NCI-H524 (cell line): ENCODE measurements at regions not wholly inside any gene's neighbourhood (a gene's known extent, or its start where the extent isn't known, plus 50 kb on each side); places are given as distances from the start of the nearest gene placed in this dataset.
"Not testable (repeated sequence)": the region's sequence is repeated elsewhere in the genome, so short reads cannot be mapped to it uniquely, and the experiment has no call there.

Source experiments
- DNase-seq, 2 experiments: peaks; one replicate each; lab custom pipeline; 2025; lab: John Stamatoyannopoulos, UW

- peak; percentile 44 to 67 for DNase-seq
These were observed 69.8 kb downstream of the RMI2 start for GRCh38 chr16:11414815-11415775.

DNA sequence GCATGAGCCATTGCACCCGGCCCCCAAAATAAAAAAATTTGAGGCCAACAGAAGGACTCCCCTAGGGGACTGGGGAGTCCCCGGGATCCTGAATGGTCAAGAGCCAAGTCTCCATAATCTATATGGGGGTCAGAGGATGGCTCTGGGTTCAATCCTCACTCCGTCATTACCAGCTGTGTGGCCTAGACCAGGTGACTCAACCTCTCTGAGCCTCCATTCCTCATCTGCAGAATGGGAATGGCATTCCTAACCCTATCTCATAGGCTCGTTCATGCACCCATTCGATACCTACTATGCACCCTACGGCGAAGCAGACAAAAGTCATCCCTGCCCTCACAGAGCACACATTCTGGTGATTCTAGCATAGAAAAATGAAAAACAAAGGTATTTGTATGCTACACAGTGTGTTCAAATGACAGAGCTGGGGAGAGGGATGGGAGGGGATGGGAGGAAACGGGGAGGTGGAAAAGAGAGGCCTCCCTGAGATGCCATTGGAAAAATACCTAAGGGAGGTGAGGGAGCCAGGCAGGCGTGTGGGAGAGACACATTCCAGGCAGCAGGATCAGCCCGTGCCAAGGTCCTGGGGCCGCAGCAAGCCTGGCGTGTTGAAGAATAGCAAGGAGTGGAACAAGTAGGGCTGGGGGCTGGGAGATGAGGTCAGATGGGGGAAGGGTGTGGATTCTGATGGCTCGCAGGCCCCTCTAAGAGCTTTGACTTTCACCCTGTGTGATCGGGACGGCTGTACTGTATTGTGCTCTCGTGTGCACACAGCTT, 71.2 kb downstream of the RMI2 start:
- no peak for DNase-seq

DNA sequence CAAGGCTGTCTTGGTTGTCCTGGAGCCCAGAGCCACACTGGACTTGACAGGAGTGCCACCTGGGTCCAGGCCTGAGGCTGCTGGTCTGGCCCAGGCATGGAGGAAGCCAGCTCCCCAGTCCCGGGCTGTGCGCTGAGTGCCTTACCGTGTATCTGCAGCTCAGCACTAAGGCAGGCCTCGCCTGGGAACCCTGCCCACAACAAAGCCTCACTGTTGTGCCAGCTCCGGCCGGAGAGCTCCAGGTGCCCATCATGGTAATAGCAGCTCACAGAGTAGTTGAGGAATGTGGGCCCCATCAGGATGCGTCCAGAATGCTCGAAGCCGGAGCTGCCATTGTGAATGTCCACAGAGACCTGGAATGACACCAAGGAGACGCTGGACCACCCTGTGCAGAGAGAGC, 72.2 kb downstream of the RMI2 start:
- no peak for DNase-seq

DNA sequence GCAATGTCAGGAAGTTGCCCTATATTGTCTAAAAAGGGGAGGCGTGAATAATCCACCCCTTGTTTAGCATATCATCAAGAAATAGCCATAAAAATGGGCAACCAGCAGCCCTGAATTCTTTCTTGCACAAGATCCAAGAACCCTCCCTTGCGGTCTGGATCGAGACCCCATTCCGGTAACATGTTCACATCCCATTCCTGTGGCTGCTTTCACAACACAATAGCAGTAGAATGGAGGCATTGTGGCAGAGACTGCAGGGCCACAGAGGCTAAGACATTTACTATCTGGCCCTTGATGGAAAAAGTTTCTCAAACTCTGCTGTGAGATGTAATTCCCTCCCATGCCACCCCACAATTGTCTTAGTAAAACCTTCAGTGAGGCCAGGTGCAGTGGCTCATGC, 73.2 kb downstream of the RMI2 start:
- DNase-seq = no peak

DNA sequence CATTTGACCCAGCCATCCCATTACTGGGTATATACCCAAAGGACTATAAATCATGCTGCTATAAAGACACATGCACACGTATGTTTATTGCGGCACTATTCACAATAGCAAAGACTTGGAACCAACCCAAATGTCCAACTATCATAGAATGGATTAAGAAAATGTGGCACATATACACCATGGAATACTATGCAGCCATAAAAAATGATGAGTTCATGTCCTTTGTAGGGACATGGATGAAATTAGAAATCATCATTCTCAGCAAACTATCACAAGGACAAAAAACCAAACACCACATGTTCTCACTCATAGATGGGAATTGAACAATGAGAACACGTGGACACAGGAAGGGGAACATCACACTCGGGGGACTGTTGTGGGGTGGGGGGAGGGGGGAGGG, 74.8 kb downstream of the RMI2 start:
- not testable (repeated sequence) for DNase-seq

- DNase-seq = no peak
These were observed 75.6 kb downstream of the RMI2 start for GRCh38 chr16:11420895-11421294.

GRCh38 chr16:11422381-11423314, 77.4 kb downstream of the RMI2 start:
- DNase-seq = no peak

DNA sequence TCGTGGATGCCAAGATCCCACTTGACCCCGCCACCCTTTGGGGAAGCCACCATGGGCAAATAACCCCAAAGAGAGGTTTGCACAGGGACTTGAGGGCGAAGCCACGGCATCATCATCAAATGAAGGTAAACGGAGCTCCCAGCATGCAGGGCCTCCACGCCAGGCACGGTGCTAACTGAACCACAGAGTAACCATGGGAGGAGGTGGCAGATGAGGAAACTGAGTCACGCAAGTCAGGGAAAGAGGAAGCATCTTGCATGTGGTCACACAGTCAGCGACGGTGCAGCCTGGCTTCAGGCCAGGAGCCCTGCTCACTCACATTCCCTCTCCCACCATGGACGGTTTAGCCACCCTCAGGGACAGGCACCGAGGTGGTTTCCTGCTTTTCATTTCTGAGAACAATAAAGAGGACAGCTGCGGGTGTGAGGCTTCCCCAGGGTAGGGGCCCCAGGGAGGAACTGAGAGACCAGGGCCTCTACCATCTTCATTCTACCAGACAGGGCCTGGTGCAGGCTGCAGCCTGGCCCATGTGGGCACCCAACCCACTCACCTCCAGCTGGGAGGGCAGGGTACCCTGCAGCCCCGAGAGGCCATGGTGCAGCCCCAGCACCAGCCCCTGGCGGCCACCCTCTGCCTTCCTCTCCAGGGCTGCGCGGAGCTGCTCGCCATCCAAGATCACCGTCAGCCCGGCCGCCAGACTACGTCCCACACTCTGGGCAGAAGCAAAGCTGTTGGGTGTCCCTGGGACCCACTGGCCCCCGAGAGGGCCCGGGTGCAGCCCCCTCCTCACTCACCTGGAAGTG, 78.3 kb downstream of the RMI2 start:
- DNase-seq = no peak

GRCh38 chr16:11424118-11424460, 78.8 kb downstream of the RMI2 start:
- DNase-seq = no peak

DNA sequence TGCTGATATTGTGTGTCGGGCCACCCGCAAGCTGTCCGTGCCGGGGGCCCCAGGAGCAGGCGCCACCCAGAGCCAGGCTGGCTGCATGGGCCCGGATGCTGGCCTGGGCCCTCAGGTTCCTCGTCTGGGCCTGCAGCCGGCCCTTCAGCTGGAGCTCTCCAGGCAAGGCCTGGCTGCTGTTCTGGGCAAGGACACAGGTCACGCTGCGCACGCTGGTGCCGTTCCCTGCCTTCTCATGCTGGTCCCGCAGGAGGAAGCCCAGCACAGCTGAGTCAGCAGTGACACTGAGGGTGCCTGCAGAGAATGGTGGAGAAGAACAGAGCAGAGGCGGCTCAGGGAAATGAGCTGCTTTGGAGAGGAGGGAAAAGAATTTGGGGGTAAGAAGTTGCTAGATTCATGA, 79.9 kb downstream of the RMI2 start:
- no peak for DNase-seq

GRCh38 chr16:11428623-11428953, 83.3 kb downstream of the RMI2 start:
- no peak for DNase-seq

DNA sequence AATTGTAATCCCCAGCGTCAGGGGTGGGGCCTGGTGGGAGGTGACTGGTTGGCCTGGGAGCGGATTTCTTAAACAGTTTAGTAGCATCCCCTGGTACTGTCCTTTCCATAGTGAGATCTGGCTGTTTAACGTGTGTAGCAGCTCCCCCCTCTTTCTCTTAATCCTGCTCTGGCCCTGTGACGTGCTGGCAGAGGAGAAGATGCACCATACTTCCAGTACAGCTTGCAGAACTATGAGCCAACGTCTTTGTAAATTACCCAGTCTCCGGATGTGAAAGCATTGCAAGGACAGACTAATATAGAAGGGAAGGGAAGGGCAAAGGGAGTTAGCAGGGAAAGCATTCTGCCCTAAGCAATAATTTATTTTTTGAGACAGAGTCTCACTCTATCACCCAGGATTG, 83.9 kb downstream of the RMI2 start:
- DNase-seq = no peak

GRCh38 chr16:11429823-11430222, 84.6 kb downstream of the RMI2 start:
- DNase-seq = no peak

DNA sequence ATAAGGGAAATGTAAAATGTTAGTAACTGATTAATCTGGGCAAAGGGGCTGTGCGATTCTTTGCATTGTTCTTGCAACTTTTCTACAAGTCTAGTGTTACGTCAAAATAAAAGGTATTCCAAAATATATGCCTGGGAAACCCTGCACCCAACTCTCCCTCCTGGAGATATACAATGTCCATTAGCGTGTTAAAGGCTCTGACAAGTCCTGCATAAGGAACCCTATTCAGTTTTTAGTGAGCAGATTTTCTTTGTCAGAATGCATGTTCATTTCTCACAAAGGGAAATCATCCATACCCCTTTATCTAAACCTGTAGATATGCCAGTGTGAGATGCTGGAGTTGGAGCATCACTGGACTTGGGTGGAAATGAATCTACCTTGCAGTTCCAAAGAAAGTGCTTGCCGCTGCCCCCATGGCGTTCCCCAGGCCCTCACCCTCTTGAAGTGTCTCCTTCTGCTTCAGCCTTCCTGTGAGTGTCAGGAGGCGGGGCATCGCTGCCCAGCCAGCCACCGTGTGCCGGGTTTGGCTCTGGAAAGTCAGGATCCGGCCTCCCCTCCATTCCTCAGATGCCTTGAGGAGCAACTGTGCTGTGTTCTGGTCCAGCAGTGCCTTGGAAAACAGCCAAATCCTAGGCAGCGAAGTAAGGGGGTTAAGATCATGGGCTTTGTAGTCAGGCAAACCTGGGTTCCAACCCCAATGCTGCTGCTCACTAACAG, 85.5 kb downstream of the RMI2 start:
- DNase-seq = peak in 1 of 2 experiments; percentile 11

DNA sequence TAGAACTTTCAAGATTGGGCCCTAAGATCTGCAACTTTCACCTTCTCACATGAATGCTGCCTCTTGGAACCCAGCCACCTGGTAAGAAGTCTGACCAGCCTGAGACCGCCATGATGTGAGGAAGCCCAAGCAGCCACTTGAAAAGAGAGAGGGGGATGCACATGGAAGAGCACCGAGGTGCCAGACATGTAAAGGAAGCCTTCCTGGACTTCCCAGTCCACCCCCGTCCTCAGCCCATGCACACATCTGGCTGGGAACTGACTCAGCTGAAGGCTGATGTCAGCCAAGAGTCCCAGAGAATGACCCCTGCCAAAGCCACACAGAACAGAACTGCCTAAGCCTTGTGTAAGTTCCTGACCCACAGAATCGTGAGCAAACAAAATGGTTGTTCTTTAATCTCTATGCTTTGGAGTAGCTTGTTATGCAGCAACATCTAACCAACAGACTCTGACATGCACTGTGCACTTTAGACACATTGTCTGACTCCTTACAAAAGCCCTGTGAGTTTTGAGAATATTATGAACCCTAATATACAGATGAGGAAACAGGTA, 86.7 kb downstream of the RMI2 start:
- DNase-seq = no peak

GRCh38 chr16:11432856-11433395, 87.7 kb downstream of the RMI2 start:
- peak; percentile 55 to 89 for DNase-seq

DNA sequence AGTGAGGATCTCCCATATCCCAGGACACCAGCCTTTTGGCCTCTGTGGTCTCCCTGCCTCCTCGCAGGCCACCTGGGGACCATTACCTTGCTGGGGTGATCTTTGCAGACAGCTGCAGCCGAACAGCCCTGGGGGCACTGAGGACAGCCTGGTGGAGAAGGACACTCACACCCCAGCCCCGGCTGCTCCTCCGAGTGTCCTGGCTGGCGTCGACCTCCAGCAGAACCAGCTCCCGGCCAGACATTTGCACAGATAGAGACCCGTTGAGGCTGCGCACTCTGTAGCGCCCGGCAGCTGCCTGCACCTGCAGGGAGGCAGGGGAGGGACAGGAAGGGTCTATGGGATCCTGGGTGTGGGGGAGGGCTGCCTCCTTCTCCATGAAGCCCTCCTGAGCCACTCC, 90.3 kb downstream of the RMI2 start:
- DNase-seq = no peak

GRCh38 chr16:11437069-11437468, 91.8 kb downstream of the RMI2 start:
- no peak for DNase-seq

- no peak for DNase-seq
These were observed 94.8 kb downstream of the RMI2 start for GRCh38 chr16:11439790-11440656.
